ENCODE measurements at regions not wholly inside any gene's neighbourhood (a gene's known extent, or its start where the extent isn't known, plus 50 kb on each side); places are given as distances from the start of the nearest gene placed in this dataset.
"Not testable (repeated sequence)": the region's sequence is repeated elsewhere in the genome, so short reads cannot be mapped to it uniquely, and the experiment has no call there.

GRCh38 chr19:34575206-34575605 is 93.6 kb downstream of the WTIP start:
- TF ChIP-seq CTCF (conservative IDR thresholded peaks at IDR 0.05): no peak
- no peak overlapping the region for H3K27ac ChIP-seq

- no peak for TF ChIP-seq CTCF (conservative IDR thresholded peaks at IDR 0.05)
- H3K27ac ChIP-seq: peak overlapping the region; percentile 67; the same call in 1 of the 2 replicates
These were observed 93.1 kb downstream of the WTIP start for GRCh38 chr19:34574704-34575103.

- TF ChIP-seq CTCF (conservative IDR thresholded peaks at IDR 0.05): no peak
- peak overlapping the region; percentile 67 for H3K27ac ChIP-seq
These were observed 91.8 kb downstream of the WTIP start for GRCh38 chr19:34573226-34573864.

- not testable (repeated sequence) for H3K27ac ChIP-seq
These were observed 88.6 kb downstream of the WTIP start for GRCh38 chr19:34570140-34570539.

- not testable (repeated sequence) for H3K27ac ChIP-seq
These were observed 80.8 kb downstream of the WTIP start for GRCh38 chr19:34562344-34562743.
